Ascending aorta (tissue), 2 donors: ENCODE measurements at regions not wholly inside any gene's neighbourhood (a gene's known extent, or its start where the extent isn't known, plus 50 kb on each side); places are given as distances from the start of the nearest gene placed in this dataset.
"Not testable (repeated sequence)": the region's sequence is repeated elsewhere in the genome, so short reads cannot be mapped to it uniquely, and the experiment has no call there.

Source experiments
- DNase-seq, 2 donors: peaks; one replicate each; pipeline ENCODE4 v3.0.0-alpha.2; 2019; ENCODE audit warnings: low spot score in 2 of 2
- H3K27ac ChIP-seq, 2 donors: fragments of 200-600 bp; sonication (generic); one replicate each; pipeline ENCODE4 v1.5.1; 2016 to 2017; ENCODE audit warnings: mild to moderate bottlenecking in 1 of 2
- H3K27me3 ChIP-seq: fragments of 200-600 bp; sonication (generic); one replicate; pipeline ENCODE4 v1.5.1; 2017
- H3K36me3 ChIP-seq, 2 donors: fragments of 200-600 bp; sonication (generic); one replicate each; pipeline ENCODE4 v1.5.1; 2016
- H3K4me1 ChIP-seq, 2 donors: fragments of 200-600 bp; sonication (generic); one replicate each; pipeline ENCODE4 v1.5.1; 2016 to 2017; ENCODE audit warnings: mild to moderate bottlenecking in 1 of 2
- H3K4me3 ChIP-seq, 2 donors: fragments of 200-600 bp; sonication (generic); one replicate each; pipeline ENCODE4 v1.5.1; 2016 to 2017; ENCODE audit warnings: mild to moderate bottlenecking in 1 of 2
- H3K9me3 ChIP-seq, 2 donors: fragments of 200-600 bp; sonication (generic); one replicate each; pipeline ENCODE4 v1.5.1; 2016
- intact Hi-C: fragments of 100-400 bp; cut with DNase I; formaldehyde crosslinking; loops from one replicate; pipeline ENCODE4 v1.15.1; 2023
- TF ChIP-seq, protein P1 (sequence below), 3 experiments: fragments of 200-600 bp in 2 of 3; fragments of 450-650 bp in 1 of 3; sonication (generic) in 2 of 3; IDR thresholded peaks; one replicate each; pipeline ENCODE4 v1.5.1; 2016 to 2019; ENCODE audit warnings: antibody characterized with exemption in 3 of 3, mild to moderate bottlenecking in 1 of 3, moderate library complexity in 1 of 3

DNA sequence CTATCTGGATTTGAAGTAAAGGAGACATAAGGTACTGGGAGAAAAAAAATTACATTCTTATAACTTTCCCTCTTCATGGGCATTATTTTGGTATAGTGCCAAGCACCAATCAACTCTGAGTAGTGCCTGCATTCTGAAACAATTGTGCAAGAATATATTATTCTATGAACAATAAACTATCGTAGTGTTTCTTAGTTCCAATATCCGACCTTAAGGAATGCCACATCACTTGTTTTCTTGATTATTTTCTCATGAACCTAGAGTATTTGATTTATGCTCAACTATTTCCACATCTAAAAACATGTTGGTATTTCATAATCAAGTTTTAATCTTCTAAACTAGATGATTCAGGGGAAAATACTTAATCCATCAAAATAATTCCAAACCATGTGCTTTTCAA is 294.4 kb upstream of the TBX18 start:
- H3K27ac ChIP-seq: no peak overlapping the region
- H3K4me1 ChIP-seq: no peaks in the 10 kb centered on the region
- no peaks in the 10 kb centered on the region for H3K27me3 ChIP-seq
- H3K4me3 ChIP-seq: no peak overlapping the region
- no peaks in the 10 kb centered on the region for H3K36me3 ChIP-seq
- DNase-seq: no peak
- intact Hi-C loops: no loop called here
- TF ChIP-seq, protein P1, sequence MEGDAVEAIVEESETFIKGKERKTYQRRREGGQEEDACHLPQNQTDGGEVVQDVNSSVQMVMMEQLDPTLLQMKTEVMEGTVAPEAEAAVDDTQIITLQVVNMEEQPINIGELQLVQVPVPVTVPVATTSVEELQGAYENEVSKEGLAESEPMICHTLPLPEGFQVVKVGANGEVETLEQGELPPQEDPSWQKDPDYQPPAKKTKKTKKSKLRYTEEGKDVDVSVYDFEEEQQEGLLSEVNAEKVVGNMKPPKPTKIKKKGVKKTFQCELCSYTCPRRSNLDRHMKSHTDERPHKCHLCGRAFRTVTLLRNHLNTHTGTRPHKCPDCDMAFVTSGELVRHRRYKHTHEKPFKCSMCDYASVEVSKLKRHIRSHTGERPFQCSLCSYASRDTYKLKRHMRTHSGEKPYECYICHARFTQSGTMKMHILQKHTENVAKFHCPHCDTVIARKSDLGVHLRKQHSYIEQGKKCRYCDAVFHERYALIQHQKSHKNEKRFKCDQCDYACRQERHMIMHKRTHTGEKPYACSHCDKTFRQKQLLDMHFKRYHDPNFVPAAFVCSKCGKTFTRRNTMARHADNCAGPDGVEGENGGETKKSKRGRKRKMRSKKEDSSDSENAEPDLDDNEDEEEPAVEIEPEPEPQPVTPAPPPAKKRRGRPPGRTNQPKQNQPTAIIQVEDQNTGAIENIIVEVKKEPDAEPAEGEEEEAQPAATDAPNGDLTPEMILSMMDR (IDR thresholded peaks at IDR 0.05): no peak
- no peaks in the 10 kb centered on the region for H3K9me3 ChIP-seq

DNA sequence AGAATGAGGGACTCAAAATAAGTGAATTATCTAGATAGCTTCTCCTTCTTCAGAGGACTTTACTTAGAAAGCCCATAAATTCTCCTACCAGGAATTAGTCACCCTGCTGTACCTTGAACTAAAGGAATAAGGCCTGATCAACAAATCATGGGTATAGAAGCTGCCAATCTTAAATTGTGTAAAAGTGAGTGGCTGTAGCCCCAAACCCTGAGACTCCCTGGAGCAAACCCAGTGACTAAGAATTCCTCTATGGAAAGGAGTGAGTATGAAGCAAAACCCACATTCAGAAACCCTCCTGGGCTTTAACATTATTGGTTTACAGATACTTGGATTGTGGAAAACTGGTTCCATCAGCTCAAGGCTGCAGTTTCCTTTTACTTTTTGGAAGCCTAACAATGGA is 285.8 kb upstream of the TBX18 start:
- TF ChIP-seq, protein P1 (IDR thresholded peaks at IDR 0.05): no peak
- H3K9me3 ChIP-seq: no peaks in the 10 kb centered on the region
- H3K4me3 ChIP-seq: no peak overlapping the region
- no peak overlapping the region for H3K27ac ChIP-seq
- H3K36me3 ChIP-seq: no peaks in the 10 kb centered on the region
- H3K27me3 ChIP-seq: no peaks in the 10 kb centered on the region
- intact Hi-C loops: no loop called here
- DNase-seq: no peak
- H3K4me1 ChIP-seq: no peaks in the 10 kb centered on the region

DNA sequence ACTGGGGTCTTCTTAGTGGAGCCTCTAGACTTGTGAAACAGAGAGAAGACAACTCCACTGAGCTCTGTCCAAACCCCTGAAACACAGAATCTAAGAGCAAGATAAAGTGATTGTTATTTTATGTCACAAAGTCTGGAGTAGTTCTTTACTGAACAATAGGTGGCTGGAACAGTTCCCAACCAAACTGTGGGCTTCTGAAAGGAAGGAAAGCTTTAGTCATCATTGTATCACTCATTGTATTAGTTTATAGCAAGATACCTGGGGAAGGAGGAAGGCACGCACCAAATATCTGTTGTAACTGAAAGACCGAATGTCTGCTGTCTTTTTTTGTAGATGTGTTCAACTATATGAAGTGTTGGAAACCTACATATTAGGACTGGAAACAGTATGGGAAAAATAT is 284.9 kb upstream of the TBX18 start:
- DNase-seq: no peak
- Histone ChIP-seq H3K4me1 (no peaks in the 10 kb centered on the region), H3K27ac (no peak overlapping the region), H3K27me3 (no peaks in the 10 kb centered on the region), H3K4me3 (no peak overlapping the region), H3K36me3 (no peaks in the 10 kb centered on the region), H3K9me3 (no peaks in the 10 kb centered on the region)
- intact Hi-C loops: no loop called here
- TF ChIP-seq, protein P1 (IDR thresholded peaks at IDR 0.05): no peak

DNA sequence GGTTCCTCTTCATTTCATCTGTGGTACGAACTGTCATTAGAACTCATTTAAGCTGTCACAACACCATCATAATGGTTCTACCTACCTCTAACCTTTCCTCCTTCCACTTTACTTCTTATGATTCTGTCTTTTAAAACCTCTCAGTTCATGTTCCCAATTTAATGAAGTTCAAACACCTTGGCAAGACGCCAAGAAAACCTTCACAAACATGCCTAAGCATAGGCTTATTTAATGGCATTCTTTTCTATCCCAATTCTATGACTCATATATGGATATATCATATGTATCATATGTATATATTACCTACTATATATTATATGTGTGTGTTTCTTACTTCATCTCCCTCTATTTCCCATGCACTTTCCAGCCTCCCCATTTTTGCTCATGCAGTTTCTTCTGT is 283.4 kb upstream of the TBX18 start:
- intact Hi-C loops: no loop called here
- no peak overlapping the region for H3K27ac ChIP-seq
- H3K9me3 ChIP-seq: no peaks in the 10 kb centered on the region
- H3K4me3 ChIP-seq: no peak overlapping the region
- no peak for DNase-seq
- H3K36me3 ChIP-seq: no peaks in the 10 kb centered on the region
- H3K27me3 ChIP-seq: no peaks in the 10 kb centered on the region
- TF ChIP-seq, protein P1 (IDR thresholded peaks at IDR 0.05): no peak
- H3K4me1 ChIP-seq: no peaks in the 10 kb centered on the region

DNA sequence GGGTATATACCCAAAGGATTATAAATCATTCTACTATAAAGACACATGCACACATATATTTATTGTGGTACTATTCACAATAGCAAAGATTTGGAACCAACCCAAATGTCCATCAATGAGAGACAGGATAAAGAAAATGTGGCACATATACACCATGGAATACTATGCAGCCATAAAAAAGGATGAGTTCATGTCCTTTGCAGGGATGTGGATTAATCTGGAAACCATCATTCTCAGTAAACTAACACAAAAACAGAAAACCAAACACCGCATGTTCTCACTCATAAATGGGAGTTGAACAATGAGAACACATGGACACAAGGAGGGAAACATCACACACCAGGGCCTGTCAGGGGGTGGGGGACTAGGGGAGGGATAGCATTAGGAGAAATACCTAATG is 281.4 kb upstream of the TBX18 start:
- H3K27me3 ChIP-seq, intact Hi-C loops, H3K9me3 ChIP-seq, H3K36me3 ChIP-seq, H3K4me1 ChIP-seq, DNase-seq, H3K4me3 ChIP-seq, H3K27ac ChIP-seq: not testable (repeated sequence)

DNA sequence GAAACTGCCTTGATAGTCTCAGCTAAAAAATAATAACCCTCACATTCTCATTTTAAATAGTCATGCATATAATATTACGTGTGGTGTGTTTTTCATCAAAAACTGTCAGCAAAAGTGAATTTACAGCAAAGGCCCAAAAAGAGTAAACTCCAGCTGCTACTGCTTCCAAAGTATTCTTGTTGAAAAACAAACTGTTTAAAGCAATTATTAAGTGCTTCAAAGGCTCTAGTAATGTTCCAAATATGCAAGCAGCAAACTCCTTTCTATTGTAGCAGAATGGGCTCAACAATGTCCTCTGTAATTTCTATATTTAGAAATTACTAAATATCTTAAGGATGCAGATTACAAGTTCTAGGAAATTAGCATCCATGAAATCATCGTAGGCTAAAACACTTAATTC is 280.0 kb upstream of the TBX18 start:
- Histone ChIP-seq H3K4me1 (no peaks in the 10 kb centered on the region), H3K27me3 (no peaks in the 10 kb centered on the region), H3K36me3 (no peaks in the 10 kb centered on the region), H3K4me3 (no peak overlapping the region), H3K27ac (no peak overlapping the region), H3K9me3 (no peaks in the 10 kb centered on the region)
- no peak for DNase-seq
- TF ChIP-seq, protein P1 (IDR thresholded peaks at IDR 0.05): no peak
- intact Hi-C loops: no loop called here
